ENCODE measurements at regions not wholly inside any gene's neighbourhood (a gene's known extent, or its start where the extent isn't known, plus 50 kb on each side); places are given as distances from the start of the nearest gene placed in this dataset.

- TF ChIP-seq, protein P1, sequence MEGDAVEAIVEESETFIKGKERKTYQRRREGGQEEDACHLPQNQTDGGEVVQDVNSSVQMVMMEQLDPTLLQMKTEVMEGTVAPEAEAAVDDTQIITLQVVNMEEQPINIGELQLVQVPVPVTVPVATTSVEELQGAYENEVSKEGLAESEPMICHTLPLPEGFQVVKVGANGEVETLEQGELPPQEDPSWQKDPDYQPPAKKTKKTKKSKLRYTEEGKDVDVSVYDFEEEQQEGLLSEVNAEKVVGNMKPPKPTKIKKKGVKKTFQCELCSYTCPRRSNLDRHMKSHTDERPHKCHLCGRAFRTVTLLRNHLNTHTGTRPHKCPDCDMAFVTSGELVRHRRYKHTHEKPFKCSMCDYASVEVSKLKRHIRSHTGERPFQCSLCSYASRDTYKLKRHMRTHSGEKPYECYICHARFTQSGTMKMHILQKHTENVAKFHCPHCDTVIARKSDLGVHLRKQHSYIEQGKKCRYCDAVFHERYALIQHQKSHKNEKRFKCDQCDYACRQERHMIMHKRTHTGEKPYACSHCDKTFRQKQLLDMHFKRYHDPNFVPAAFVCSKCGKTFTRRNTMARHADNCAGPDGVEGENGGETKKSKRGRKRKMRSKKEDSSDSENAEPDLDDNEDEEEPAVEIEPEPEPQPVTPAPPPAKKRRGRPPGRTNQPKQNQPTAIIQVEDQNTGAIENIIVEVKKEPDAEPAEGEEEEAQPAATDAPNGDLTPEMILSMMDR (IDR thresholded peaks at IDR 0.05) = no peak
- no peak for TF ChIP-seq POLR2A (IDR thresholded peaks at IDR 0.05)
Measured at GRCh38 chr20:12315652-12316051, 398.0 kb downstream of the BTBD3 start.
